ENCODE measurements at regions not wholly inside any gene's neighbourhood (a gene's known extent, or its start where the extent isn't known, plus 50 kb on each side); places are given as distances from the start of the nearest gene placed in this dataset.

GRCh38 chr19:30315159-30315558, 57.0 kb upstream of the ZNF536 start:
- DNase-seq (ENCODE audit: low read depth): no peak
- no peak for TF ChIP-seq CTCF (IDR thresholded peaks at IDR 0.05; ENCODE audit: insufficient read depth, low read length, severe bottlenecking)
- H3K27me3 ChIP-seq (ENCODE audit: control insufficient read depth, insufficient read depth, low read length): no peaks in the 10 kb centered on the region
- no peaks in the 10 kb centered on the region for H3K36me3 ChIP-seq (ENCODE audit: control insufficient read depth, insufficient read depth, low read length)
- no peak for FAIRE-seq
- H3K4me3 ChIP-seq (ENCODE audit: low read depth, low read length): no peak overlapping the region

- DNase-seq (ENCODE audit: low read depth) (no peak), FAIRE-seq (no peak)
- H3K36me3 ChIP-seq (ENCODE audit: control insufficient read depth, insufficient read depth, low read length): no peaks in the 10 kb centered on the region
- TF ChIP-seq CTCF (IDR thresholded peaks at IDR 0.05; ENCODE audit: insufficient read depth, low read length, severe bottlenecking): no peak
- H3K4me3 ChIP-seq (ENCODE audit: low read depth, low read length): no peak overlapping the region
- no peaks in the 10 kb centered on the region for H3K27me3 ChIP-seq (ENCODE audit: control insufficient read depth, insufficient read depth, low read length)
These were observed 56.1 kb upstream of the ZNF536 start for GRCh38 chr19:30316000-30316491.

- TF ChIP-seq CTCF (IDR thresholded peaks at IDR 0.05; ENCODE audit: insufficient read depth, low read length, severe bottlenecking): no peak
- Histone ChIP-seq H3K36me3 (ENCODE audit: control insufficient read depth, insufficient read depth, low read length) (no peaks in the 10 kb centered on the region), H3K4me3 (ENCODE audit: low read depth, low read length) (no peak overlapping the region), H3K27me3 (ENCODE audit: control insufficient read depth, insufficient read depth, low read length) (no peaks in the 10 kb centered on the region)
- no peak for DNase-seq (ENCODE audit: low read depth)
- FAIRE-seq: no peak
These were observed 55.6 kb upstream of the ZNF536 start for GRCh38 chr19:30316560-30317106.

- no peak for TF ChIP-seq CTCF (IDR thresholded peaks at IDR 0.05; ENCODE audit: insufficient read depth, low read length, severe bottlenecking)
- H3K4me3 ChIP-seq (ENCODE audit: low read depth, low read length): no peak overlapping the region
- no peak for FAIRE-seq
- H3K27me3 ChIP-seq (ENCODE audit: control insufficient read depth, insufficient read depth, low read length): no peaks in the 10 kb centered on the region
- no peak for DNase-seq (ENCODE audit: low read depth)
- H3K36me3 ChIP-seq (ENCODE audit: control insufficient read depth, insufficient read depth, low read length): no peaks in the 10 kb centered on the region
These were observed 54.8 kb upstream of the ZNF536 start for GRCh38 chr19:30317403-30317802.

GRCh38 chr19:30318261-30318660, 53.9 kb upstream of the ZNF536 start:
- no peaks in the 10 kb centered on the region for H3K27me3 ChIP-seq (ENCODE audit: control insufficient read depth, insufficient read depth, low read length)
- no peaks in the 10 kb centered on the region for H3K36me3 ChIP-seq (ENCODE audit: control insufficient read depth, insufficient read depth, low read length)
- no peak for TF ChIP-seq CTCF (IDR thresholded peaks at IDR 0.05; ENCODE audit: insufficient read depth, low read length, severe bottlenecking)
- no peak for DNase-seq (ENCODE audit: low read depth)
- no peak overlapping the region for H3K4me3 ChIP-seq (ENCODE audit: low read depth, low read length)
- FAIRE-seq: no peak

GRCh38 chr19:30318936-30319335, 53.2 kb upstream of the ZNF536 start:
- DNase-seq (ENCODE audit: low read depth) (no peak), FAIRE-seq (no peak)
- Histone ChIP-seq H3K4me3 (ENCODE audit: low read depth, low read length) (no peak overlapping the region), H3K36me3 (ENCODE audit: control insufficient read depth, insufficient read depth, low read length) (no peaks in the 10 kb centered on the region), H3K27me3 (ENCODE audit: control insufficient read depth, insufficient read depth, low read length) (no peaks in the 10 kb centered on the region)
- TF ChIP-seq CTCF (IDR thresholded peaks at IDR 0.05; ENCODE audit: insufficient read depth, low read length, severe bottlenecking): no peak

Data from bronchial epithelial cell (primary cell).